ENCODE measurements at regions not wholly inside any gene's neighbourhood (a gene's known extent, or its start where the extent isn't known, plus 50 kb on each side); places are given as distances from the start of the nearest gene placed in this dataset.

DNA sequence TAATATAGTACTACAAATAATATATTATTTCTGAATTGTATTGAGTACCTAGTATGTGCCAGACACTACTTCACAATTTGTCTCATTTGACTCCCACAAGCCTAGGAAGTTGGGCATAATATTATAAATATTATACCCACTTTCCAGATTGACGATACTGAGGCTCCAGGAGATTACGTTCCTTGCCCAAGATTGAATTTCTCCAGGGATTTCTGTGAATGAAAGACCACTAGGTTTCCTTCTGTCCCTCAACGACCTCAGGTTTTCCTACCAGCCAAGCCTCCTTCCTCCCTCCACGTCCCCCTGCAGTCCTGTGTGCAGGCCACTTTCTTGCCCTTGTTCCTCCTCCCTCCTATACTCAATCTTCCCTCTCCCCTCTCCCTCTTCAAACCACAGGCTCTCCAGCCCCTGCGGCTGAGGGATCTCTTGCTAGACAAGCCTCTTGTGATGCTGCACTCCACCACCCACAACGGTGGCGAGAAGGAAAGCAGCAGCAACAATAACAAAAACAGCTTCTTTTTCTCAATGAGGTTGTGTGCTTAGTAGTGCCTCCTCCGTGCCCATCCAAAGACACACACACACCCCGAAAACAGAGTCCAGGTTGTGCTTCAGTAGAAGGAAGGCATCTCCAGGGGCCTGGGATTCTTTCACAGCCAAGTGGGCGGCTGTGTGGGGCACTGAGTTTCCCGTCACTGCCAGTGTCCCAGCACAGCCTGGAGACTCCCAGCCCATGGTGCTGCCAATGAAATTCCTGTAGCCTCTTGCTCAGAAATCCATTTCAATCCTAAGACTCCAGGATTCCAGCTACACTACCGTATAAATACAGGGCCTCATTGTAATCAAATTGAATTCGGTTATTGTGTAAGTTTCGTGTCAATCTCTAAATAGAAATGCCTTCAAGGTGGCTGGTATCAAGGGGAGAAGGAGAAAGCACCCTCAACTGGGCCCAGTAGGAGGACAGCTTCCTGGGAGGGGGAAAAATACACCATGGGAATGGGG lies 94.4 kb downstream of the NCR2 start:
- no peak for DNase-seq

DNA sequence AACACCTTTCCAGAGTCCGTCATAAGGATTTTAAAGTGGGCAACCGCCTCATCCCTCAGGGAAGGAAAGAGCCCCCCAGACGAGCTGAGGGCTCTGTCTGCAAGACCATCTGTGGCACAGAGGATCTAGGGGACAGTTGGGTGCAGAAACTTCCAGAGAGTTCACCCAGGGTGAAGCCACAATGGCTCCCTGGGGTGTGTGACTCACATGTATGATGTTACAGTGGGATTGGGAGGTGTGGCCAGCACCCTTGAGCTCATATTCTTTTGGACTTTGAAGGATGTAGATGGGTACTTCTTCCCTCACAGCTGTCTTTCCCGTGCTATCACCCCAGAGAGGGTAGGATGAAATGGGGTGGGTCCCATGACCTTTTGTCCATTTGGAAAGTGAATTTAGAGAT lies 95.5 kb downstream of the NCR2 start:
- no peak for DNase-seq

GRCh38 chr6:41432280-41432679 lies 96.9 kb downstream of the NCR2 start:
- no peak for DNase-seq

- DNase-seq = no peak
These were observed 99.5 kb downstream of the NCR2 start for GRCh38 chr6:41434803-41435481.

DNA sequence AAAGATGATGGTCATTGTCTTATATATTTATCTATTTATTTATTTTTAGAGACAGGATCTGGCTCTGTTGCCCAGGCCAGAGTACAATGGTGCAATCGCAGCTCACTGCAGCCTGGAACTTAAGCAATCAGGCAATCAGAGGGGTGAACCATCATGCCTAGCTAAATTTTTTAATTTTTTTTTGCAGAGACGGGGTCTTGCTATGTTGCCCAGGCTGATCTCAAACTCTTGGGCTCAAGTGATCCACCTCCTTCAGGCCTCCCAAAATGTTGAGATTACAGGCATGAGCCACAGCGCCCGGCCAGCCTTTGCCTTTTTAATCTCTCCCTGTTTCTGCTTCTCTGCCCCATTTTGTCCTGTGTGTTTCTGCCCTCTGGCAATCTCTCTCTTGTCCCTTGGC lies 102.2 kb downstream of the NCR2 start:
- DNase-seq = no peak

DNA sequence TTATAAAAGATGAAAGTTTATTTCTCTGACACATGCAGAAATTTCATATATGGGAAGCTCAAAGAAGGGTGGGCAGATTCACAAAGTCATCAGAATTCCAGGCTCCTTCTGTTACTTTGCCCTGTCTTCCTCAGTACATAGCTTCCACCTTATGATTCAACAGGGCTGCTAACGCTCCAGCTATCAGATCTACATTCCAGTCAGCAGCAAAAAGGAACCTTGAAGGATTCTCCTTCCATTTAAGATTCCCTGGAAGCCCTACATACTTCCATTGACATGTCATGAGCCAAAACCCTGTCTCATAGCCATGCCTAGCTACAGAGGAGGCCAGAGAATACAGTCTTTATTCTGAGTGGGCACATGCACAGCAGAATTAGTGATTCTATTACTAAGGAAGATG lies 103.3 kb downstream of the NCR2 start:
- no peak for DNase-seq

- DNase-seq = peak; percentile 88
These were observed 104.4 kb downstream of the NCR2 start for GRCh38 chr6:41439524-41440418.

GRCh38 chr6:41440958-41441357 lies 105.2 kb upstream of the FOXP4 start:
- no peak for DNase-seq

- no peak for DNase-seq
These were observed 104.4 kb upstream of the FOXP4 start for GRCh38 chr6:41441598-41442351.

- no peak for DNase-seq
These were observed 103.9 kb upstream of the FOXP4 start for GRCh38 chr6:41442352-41442672.

DNA sequence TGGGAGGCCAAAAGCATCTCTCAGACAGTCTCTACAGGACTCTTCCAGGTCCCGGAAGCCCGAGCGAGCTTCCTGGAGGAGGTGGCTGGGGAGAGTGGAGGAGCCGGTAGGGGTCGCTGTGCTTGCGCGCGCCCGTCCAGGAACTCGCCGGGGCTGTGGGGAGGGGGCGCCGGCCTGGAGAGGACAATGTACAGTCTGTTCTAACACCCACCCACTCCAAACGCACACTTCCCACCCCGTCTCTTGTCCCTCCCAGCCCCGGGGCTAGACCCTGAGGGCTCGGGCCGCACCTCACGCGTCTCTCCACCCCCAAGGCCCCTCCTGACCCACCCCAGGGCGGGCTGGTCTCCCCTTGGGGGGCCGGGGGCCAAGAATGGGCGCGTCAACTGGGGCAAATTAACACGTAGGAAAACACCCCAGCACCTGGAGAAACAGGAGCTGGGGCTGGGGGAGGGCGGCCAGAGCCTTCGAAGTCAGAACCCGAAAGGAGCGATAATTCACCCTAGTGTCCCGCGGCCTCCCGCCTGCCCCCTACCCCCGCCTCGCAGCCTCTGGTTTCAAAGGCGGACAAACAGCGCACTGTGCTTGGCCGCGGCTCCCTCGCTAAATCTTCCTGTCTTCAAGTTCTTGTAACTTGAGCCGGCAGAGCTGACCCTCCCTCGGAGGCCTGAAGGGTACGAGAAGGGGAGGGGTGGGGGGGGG lies 103.2 kb upstream of the FOXP4 start:
- no peak for DNase-seq

GRCh38 chr6:41443616-41444525 lies 102.3 kb upstream of the FOXP4 start:
- no peak for DNase-seq

GRCh38 chr6:41445261-41445660 lies 100.9 kb upstream of the FOXP4 start:
- peak; percentile 25 for DNase-seq

- no peak for DNase-seq
These were observed 100.0 kb upstream of the FOXP4 start for GRCh38 chr6:41446132-41446531.

GRCh38 chr6:41446907-41447545 lies 99.2 kb upstream of the FOXP4 start:
- DNase-seq = no peak

- DNase-seq = no peak
These were observed 97.9 kb upstream of the FOXP4 start for GRCh38 chr6:41448256-41448655.

DNA sequence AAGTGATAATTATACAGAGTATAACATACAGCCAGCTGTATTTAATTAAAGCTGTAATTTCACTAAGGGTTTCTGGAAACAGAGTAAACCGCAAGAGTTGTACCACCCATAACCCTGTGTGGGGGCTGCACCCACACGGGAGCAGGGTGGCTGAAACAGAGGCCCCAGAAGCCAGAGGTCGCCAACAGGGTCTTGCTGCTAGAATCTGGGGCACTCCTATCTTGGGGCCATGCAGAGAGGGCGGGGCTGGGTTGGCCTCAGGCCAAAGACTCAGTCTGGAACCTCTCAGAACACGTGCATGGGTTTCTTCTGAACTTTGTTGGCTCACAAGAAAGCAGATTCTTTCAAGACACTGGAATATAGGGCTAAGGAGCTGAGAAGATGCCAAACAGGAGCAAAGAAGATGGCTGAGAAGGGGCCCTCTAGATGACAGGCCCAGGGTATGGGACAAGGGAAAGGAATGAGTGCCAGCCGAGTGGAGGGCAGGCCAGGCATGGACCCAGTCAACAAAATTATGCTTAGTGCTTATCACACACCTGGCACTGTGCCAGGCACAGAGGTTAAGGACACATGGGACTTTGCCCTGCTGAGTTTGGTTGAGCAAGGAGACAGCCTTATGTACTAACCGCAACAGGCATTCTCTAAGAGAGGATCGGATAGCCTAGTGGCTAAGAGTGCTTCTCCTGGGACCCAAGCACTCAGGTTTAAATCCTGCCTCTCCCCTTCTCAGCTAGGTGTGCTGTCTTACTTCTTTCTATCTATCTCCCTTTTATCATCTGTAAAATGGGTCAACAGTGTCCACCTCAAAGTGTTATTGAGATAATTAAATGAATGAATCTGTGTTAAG lies 96.6 kb upstream of the FOXP4 start:
- peak; percentile 35 for DNase-seq

DNA sequence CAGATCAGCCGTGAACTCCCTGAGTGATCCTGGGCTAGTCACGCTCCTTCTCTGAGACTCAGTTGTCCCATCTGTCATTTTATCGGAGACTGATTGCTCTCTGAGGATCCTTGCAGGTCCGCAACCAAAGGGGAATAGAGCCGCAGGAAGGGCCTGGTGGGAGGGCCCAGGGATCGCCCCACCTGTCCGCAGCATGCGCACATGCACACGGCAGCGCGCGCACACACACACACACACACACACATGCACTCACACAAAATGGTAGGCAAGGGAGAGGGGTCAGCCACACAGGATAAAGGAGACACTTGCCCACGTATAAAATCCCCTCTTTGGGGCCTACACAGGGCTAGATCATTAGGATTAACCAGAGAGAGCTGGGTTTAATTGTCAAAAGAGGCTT lies 95.6 kb upstream of the FOXP4 start:
- DNase-seq = no peak

- DNase-seq = no peak
These were observed 95.1 kb upstream of the FOXP4 start for GRCh38 chr6:41451039-41451438.
